SKM-1 (cell line): ENCODE measurements at regions not wholly inside any gene's neighbourhood (a gene's known extent, or its start where the extent isn't known, plus 50 kb on each side); places are given as distances from the start of the nearest gene placed in this dataset.

ENCODE experiments used
- DNase-seq: peaks from one replicate; lab custom pipeline; 2025; ENCODE audit not compliant: unreplicated experiment; lab: John Stamatoyannopoulos, UW

DNA sequence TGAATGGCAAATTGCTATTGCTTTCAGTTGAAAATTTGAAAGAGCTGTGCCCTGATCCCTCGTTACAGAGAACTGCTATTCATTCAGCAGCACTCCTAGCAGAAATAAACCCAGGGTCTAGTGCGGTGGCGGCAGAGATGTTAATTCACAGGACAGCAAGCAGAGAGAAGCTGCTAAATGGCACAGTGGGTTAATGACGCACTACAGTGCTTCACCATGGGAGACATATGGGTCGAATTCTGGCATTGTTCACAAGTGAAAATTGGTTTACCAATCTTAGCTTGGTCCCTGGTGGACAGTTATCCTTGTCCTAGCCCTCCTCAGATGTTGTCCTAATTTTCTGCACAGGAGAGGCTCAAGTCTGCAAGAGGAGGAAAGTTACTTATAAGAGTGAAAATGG lies 807.4 kb downstream of the TLE1 start:
- DNase-seq: no peak

GRCh38 chr9:80881320-80881719 lies 808.0 kb downstream of the TLE1 start:
- no peak for DNase-seq

DNA sequence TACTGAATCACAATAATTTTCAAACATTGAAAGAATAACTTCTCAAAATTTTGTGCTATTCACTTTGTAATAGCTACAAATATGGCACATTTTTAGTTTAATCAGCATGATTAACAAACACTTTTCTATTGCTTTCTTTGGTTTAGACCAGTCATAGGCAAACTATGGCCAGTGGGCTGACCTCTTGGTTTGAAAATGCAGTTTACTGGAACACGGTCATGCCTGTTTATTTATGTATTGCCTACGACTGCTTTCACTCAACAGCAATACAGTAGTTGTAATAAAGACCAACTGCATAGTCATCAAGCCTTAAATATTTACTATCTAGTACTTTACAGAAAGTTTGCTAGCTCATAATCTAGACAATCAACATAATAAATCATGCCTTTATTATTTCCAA lies 810.8 kb downstream of the TLE1 start:
- no peak for DNase-seq

DNA sequence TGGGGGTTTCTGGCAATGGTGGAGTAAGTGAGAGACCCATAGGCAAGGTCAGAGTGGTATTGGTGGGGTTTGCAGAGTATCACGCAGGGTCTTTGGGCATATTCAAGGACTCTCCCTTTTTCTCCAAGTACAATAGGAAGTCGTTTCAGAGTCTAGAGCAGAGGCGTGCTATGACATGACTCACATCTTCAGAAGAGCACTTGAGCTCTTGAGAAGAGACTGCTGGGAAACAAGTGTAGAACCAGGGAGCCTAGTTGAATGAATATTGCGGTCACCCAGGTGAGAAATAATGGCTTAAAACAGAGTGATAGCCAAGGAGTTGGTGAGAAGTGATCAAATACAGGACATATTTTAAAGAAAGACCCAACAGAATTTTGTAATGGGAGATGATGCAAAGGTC lies 813.4 kb downstream of the TLE1 start:
- no peak for DNase-seq

- DNase-seq: no peak
These were observed 815.1 kb downstream of the TLE1 start for GRCh38 chr9:80874276-80874675.

DNA sequence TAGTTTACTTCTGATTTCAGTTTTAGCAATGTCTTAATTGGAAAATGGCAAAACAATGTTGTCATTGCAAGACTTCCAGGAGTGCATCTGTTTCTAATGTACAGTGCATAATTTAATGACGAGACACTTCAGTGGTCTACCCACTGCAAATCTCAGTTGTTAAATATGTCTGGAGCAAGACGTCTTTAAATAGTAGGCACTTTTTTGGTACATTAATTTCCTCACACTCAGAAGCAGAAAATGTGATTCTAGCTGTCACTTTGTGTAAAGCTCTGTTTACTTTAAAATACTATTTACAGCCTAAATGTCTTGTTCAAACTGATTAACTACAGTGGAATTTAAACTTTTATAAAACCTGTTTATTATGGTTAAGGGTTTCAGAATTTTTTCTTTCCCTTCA lies 815.5 kb downstream of the TLE1 start:
- no peak for DNase-seq

- DNase-seq: no peak
These were observed 817.8 kb downstream of the TLE1 start for GRCh38 chr9:80871596-80871995.

DNA sequence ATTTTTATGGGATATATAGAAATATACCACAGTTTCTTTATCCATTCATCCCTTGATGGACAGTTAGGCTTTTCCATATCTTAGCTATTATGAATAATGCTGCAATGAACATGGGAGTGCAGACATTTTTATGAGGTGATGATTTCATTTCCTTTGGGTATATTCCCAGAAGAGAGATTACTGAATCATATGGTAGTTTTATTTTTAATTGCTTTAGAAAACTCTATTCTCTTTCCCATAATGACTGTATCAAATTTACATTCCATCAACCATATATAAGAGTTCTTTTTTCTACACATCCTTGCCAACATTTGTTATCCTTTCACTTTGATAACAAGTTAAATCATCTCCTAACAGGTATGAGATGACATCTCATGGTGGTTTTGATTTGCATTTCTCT lies 821.6 kb downstream of the TLE1 start:
- DNase-seq: no peak

DNA sequence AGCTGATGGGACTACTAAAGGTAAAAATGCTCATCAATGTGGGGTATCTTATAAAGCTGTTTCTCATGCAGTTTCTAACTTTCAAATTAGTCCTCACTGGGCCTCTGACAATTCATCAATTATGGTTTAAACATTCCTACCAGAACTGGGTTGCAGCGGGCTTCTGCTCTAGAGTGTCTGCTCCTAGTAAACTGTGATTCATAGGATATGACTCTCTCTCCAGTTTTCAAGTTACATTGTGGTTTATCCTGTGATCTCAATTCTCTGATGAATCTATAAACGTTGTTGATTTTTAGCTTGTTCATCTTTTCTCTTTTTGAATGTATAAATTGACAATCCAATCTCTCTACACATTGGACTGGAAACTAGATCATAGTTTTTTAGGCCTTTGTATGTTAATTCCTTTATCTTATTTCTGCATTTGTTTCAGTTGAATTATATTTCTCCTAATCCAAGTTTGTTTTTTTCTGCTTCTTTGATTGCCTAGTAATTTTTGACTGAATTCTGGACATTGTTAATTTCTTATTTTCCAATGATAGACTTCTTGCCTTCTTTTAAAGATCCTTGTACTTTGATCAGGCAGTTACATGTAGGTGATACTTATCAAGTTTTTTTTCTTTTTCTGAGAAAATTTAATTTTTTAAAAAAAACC lies 822.6 kb downstream of the TLE1 start:
- DNase-seq: no peak

GRCh38 chr9:80866121-80866520 lies 823.2 kb downstream of the TLE1 start:
- no peak for DNase-seq

DNA sequence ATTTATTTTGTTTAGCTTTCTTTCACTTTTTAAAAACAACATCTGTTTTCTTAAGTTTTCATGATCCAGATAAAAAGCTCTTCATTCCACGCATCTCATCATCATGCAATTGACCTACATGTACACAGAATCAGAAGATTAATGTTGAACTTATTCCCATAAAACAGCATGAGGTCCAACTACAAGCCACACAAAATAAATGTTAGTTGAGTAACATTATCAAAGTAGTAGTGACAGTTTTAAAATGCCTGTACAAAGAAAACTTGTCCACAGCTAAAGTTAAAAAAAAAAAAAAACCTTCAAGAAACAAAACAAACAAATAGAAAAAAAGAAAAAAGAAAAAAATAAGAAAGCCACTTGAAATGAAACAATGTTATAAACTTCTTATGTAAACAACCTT lies 846.3 kb downstream of the TLE1 start:
- DNase-seq: no peak

DNA sequence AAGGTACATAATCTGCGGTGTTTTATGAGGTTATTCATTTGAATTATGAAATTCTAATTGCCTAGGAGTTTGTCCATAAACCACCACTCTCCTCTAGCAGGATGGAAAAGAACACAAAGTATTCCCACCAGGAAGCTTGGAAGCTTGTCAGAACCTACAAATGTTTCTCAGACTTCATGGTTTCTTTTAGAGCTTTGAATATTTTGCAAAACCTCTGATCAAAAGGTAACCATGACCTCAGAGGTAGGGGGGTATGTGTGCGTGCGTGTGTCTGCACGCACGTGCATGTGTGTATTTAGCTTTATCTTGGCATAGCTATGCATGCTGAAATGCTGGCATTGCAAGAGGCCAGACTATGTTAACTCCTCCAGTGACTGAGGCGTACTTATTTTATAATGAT lies 847.0 kb downstream of the TLE1 start:
- no peak for DNase-seq

DNA sequence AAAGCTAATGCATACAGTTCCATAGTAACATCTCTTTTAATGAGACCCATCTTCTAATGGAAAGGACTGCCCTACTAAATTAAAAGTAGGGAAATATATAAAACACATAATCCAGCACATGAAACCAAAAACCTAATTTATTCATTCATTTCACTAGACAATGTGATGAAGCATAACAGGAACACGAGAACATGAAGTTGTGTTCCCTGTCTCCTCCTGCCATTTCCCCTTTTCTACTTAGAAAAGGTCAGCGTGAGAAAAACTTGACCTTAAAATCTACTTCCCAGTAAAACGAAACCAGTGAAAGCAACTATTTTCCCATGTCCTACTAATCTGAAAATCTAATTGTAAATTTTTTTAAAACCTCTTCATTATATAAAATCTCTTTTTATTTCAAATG lies 847.5 kb downstream of the TLE1 start:
- DNase-seq: no peak

- no peak for DNase-seq
These were observed 849.3 kb downstream of the TLE1 start for GRCh38 chr9:80839821-80840675.

DNA sequence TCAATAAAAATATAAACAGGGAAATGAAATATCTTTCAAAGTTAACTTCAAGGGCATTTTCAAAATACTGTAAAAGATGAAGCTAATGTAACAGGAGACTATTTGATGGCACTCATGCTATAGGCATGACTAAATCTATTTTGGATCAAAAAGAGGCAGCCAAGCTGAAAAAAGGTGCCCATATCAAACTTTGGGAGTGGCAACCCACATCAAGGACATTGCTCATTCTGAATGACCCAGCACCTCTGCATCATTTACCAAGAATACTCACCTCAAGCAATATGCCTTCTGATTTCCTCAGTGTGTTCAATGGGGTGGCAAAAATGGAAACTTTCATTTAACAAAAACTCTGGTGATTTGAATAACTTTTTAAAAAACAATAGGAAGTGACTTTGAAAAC lies 853.3 kb downstream of the TLE1 start:
- no peak for DNase-seq

- no peak for DNase-seq
These were observed 857.6 kb downstream of the TLE1 start for GRCh38 chr9:80831751-80832150.

GRCh38 chr9:80811656-80812055 lies 877.7 kb downstream of the TLE1 start:
- DNase-seq: no peak

- no peak for DNase-seq
These were observed 878.3 kb downstream of the TLE1 start for GRCh38 chr9:80811003-80811402.

DNA sequence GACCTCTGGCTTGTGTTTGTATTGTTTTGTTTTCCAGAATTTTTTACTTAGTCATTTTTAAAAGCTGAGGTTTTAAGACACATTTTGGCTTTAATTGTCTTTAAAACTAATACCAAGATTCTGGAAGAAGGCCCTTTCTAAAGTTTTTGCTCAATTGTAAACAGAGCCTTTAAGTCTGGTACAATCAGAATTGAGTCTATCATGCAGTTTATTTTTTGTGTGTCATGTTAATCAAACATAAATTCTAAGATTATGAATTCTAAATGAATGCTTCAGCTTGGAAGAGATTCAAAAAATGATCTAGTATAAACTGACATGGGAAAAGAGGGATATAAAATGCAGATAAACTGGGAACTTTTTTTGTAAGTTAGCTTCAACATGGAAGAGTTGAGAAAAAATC lies 882.7 kb downstream of the TLE1 start:
- DNase-seq: no peak

GRCh38 chr9:80804873-80805272 lies 884.5 kb downstream of the TLE1 start:
- DNase-seq: no peak

GRCh38 chr9:80797831-80798688 lies 891.3 kb downstream of the TLE1 start:
- no peak for DNase-seq
